Skeletal muscle satellite cell (primary cell): ENCODE measurements at regions not wholly inside any gene's neighbourhood (a gene's known extent, or its start where the extent isn't known, plus 50 kb on each side); places are given as distances from the start of the nearest gene placed in this dataset.
A peak's percentile ranks its signal among the peaks of the same experiment; 100 is the strongest.

ENCODE experiments used
- H3K27me3 ChIP-seq: 2 replicates; pipeline ENCODE4 v1.7.0; 2013; ENCODE audit warnings: low read length; ENCODE audit not compliant: control insufficient read depth, insufficient read depth
- H3K36me3 ChIP-seq: 2 replicates; pipeline ENCODE4 v1.7.0; 2013; ENCODE audit warnings: mild to moderate bottlenecking, control low read depth, low read length; ENCODE audit not compliant: insufficient read depth
- H3K4me1 ChIP-seq: 2 replicates; pipeline ENCODE4 v1.7.0; 2013; ENCODE audit warnings: low read length; ENCODE audit not compliant: control insufficient read depth, insufficient read depth
- H3K4me2 ChIP-seq: 2 replicates; pipeline ENCODE4 v1.7.0; 2013; ENCODE audit warnings: mild to moderate bottlenecking, low read length
- H3K4me3 ChIP-seq: 2 replicates; pipeline ENCODE4 v1.7.0; 2013; ENCODE audit warnings: low read length
- H3K9ac ChIP-seq: 2 replicates; pipeline ENCODE4 v1.7.0; 2013; ENCODE audit warnings: mild to moderate bottlenecking, low read depth, low read length, moderate library complexity
- H3K9me3 ChIP-seq: replicated peaks from 2 replicates; pipeline ENCODE4 v1.7.0; 2013; ENCODE audit warnings: mild to moderate bottlenecking, control low read depth, low read length

DNA sequence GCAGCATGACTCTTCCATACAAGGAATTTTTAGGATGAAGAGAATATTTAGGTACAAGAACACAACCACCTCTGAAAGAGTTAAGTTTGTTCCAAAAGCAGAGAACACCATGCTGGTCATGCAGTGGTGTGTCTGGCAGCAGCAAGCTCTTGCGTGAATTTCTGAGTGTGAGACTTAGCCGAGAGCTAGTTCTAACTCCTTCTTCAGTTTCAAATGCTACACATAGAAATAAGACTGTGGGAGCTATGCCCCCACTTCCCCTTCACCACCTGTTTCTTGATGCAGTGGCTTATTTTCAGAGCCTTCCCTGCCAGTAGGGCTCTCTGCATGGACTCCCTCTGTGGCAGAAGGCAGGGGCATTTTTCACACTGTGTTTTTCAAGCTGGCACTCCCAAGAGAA is 122.9 kb upstream of the ZNF366 start:
- H3K4me1 ChIP-seq = peaks cover 27% of the 10 kb centered on the region
- H3K9me3 ChIP-seq = no peaks in the 10 kb centered on the region
- H3K36me3 ChIP-seq = no peaks in the 10 kb centered on the region
- no peak overlapping the region for H3K4me3 ChIP-seq
- H3K4me2 ChIP-seq = no peak overlapping the region
- no peak overlapping the region for H3K9ac ChIP-seq
- H3K27me3 ChIP-seq = no peaks in the 10 kb centered on the region

DNA sequence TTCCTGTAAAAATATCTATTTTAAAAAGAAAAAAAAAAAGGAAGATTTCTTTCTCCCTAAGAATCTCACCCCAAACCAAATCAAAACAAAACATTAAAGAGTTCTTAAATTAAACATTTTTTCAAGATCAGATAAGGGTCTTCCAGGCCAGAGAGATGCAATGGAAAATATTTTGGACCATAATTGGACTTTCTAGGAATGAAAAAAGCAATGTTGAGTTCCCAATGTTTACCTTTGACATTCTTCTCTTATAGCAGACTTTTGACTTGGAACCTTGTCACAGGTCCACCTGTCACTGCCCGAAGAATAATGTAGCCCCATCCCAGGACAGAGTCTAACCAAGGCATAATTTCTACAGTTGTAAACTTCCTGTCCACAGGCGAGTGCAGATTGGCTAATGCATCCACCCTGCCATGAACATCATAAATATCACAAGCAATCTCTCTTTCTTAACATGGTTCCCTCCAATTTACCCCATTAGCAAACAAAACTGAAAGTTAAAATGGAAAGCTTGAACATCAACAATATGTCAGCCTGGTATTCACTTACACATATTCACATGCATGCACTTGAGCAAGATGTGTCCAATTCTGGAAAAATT is 121.7 kb upstream of the ZNF366 start:
- no peaks in the 10 kb centered on the region for H3K9me3 ChIP-seq
- H3K9ac ChIP-seq = no peak overlapping the region
- no peak overlapping the region for H3K4me2 ChIP-seq
- H3K36me3 ChIP-seq = no peaks in the 10 kb centered on the region
- no peaks in the 10 kb centered on the region for H3K27me3 ChIP-seq
- H3K4me1 ChIP-seq = peaks cover 30% of the 10 kb centered on the region
- H3K4me3 ChIP-seq = no peak overlapping the region

DNA sequence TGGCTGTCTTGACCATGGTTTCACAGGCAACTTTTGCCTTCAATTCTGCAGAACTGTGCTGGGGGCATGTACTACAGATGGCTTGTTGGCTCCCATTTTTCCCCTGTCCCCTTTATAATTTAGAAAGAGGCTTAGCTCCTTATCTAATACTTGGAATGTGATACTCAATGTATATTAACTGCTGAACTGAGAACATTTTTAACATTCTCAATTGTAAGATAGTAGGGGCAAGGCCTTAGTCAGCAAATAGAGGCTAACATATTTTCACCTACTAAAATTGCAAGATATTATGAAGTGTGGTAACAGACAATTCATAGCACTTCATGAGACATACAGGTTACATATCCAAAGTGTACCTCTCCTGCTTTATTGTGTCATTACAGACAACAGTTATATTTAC is 118.1 kb upstream of the ZNF366 start:
- H3K9ac ChIP-seq = peak overlapping the region; percentile 56
- no peaks in the 10 kb centered on the region for H3K36me3 ChIP-seq
- peak overlapping the region; percentile 74 for H3K4me2 ChIP-seq
- no peaks in the 10 kb centered on the region for H3K27me3 ChIP-seq
- H3K4me3 ChIP-seq = peak overlapping the region; percentile 54
- H3K9me3 ChIP-seq = no peaks in the 10 kb centered on the region
- peaks cover 48% of the 10 kb centered on the region for H3K4me1 ChIP-seq

DNA sequence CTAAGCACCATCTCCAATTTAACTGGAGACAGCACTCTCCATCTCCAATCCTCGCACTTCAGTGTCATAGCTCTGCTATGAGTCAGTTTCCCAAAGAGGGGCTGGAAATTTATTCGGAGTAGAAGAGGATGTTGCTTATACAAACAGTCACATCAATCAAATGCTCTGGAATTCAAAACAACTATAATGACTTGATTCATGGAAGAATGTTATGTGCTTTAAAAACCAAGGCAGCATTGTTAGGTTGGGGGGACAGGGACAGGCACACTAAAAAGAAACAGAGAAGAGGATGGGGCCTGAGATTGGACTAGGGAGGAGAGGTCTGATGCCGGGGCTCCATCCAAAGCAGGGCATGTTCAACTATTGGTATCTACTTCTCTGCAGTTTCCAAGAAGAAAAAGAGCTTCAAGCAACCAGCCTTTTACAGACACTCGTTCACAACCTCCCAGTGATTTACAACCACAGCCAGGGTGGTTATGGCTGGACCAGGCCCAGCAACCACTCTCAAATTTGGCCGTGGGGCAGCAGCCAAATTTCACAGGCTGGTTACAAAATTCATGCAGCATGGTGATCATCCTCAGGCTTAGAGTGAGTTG is 117.5 kb upstream of the ZNF366 start:
- H3K36me3 ChIP-seq = no peaks in the 10 kb centered on the region
- no peaks in the 10 kb centered on the region for H3K27me3 ChIP-seq
- peak overlapping the region; percentile 54 for H3K4me3 ChIP-seq
- H3K9me3 ChIP-seq = no peaks in the 10 kb centered on the region
- H3K4me1 ChIP-seq = peaks cover 48% of the 10 kb centered on the region
- H3K9ac ChIP-seq = peak overlapping the region; percentile 56
- H3K4me2 ChIP-seq = peak overlapping the region; percentile 74

DNA sequence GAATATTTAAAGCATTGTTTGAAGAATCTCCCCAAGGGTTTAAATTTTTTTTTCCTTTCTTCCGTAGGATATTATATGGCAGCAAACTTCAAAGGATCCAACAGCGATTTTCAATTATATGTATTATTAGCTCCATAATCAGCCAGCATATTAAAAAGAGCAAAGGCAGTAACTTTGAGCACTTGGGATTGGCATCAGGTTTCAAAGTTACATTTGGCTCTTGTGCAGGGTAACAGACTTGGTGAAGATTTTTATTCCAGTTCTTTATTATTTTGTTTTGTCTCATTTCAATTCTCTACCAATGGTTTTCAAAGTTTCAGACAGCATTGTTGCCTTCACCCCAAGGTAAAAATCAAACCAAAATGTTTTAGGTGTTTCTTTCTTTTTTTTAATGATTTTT is 116.7 kb upstream of the ZNF366 start:
- H3K4me3 ChIP-seq = no peak overlapping the region
- H3K9me3 ChIP-seq = no peaks in the 10 kb centered on the region
- H3K36me3 ChIP-seq = no peaks in the 10 kb centered on the region
- peaks cover 52% of the 10 kb centered on the region for H3K4me1 ChIP-seq
- H3K9ac ChIP-seq = peak overlapping the region; percentile 56
- H3K4me2 ChIP-seq = peak overlapping the region; percentile 74
- no peaks in the 10 kb centered on the region for H3K27me3 ChIP-seq

DNA sequence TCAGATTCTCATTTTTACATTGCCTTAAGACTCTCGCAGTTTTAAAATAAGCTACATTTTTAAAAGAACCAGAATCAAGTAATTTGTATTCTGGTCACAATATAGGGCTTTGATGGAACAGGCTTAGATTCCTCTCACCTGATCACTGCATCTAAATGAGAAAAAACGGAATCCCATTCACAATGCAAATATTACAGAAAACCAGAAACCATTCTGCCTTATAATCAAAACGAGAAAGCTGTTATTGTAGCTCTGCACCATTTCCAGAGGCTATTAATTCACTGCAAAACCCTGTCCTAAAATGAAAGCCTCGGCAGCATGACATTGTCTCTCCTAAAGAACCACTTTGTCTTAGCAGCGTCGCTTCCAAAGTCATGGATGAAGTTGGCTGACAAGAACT is 116.1 kb upstream of the ZNF366 start:
- no peaks in the 10 kb centered on the region for H3K27me3 ChIP-seq
- no peaks in the 10 kb centered on the region for H3K36me3 ChIP-seq
- H3K4me3 ChIP-seq = no peak overlapping the region
- H3K4me1 ChIP-seq = peaks cover 56% of the 10 kb centered on the region
- peak overlapping the region; percentile 74 for H3K4me2 ChIP-seq
- peak overlapping the region; percentile 56 for H3K9ac ChIP-seq
- H3K9me3 ChIP-seq = no peaks in the 10 kb centered on the region

DNA sequence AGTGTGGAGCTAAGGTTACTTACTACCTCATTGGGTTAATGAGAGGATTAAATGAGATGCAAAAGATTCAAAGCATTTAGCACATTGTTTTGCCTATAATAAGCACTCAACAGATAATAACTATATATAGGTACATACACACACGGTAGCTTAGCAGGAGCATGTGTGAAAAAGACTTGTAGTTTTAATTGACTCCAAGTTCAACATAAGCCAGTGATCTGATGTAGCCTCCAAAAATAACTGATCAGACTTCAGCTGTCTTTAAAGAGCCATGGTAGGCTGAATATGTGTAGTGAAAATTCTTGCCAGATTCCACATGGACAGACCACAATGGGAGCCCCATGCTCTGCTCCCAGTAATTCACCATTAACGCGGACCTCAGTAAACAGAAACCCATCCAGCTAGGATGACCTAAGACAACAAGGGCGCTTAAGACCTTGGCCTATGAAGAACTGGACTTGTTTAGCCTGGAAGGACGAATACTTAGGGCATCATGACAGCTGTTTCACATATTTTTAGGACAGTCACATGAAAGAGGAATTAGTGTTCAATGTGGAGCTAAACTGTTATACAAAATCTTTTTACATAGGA is 115.1 kb upstream of the ZNF366 start:
- Histone ChIP-seq H3K4me3 (no peak overlapping the region), H3K4me1 (peaks cover 56% of the 10 kb centered on the region), H3K9me3 (no peaks in the 10 kb centered on the region), H3K27me3 (no peaks in the 10 kb centered on the region), H3K4me2 (no peak overlapping the region), H3K36me3 (no peaks in the 10 kb centered on the region), H3K9ac (no peak overlapping the region)

DNA sequence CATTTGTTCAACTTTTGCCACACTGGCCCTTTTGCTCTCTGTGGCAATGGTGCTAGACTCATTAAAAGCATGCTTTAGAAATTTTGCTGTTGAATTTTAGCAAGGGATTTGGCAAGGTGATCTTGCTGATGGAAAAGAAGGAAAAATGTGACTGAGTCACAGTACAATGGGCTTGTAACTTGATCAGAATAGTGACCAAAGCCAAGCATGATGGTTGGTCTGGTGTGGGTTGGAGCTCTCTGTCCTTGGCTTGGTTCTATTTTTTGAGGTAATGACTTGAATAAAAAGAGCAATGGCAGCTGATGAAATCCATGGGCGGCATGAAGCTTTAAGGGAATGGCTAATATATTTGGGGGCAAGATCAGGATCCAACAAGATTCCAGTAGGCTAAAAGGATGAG is 114.4 kb upstream of the ZNF366 start:
- no peaks in the 10 kb centered on the region for H3K27me3 ChIP-seq
- H3K4me3 ChIP-seq = no peak overlapping the region
- no peak overlapping the region for H3K9ac ChIP-seq
- H3K9me3 ChIP-seq = no peaks in the 10 kb centered on the region
- peaks cover 56% of the 10 kb centered on the region for H3K4me1 ChIP-seq
- no peak overlapping the region for H3K4me2 ChIP-seq
- H3K36me3 ChIP-seq = no peaks in the 10 kb centered on the region

DNA sequence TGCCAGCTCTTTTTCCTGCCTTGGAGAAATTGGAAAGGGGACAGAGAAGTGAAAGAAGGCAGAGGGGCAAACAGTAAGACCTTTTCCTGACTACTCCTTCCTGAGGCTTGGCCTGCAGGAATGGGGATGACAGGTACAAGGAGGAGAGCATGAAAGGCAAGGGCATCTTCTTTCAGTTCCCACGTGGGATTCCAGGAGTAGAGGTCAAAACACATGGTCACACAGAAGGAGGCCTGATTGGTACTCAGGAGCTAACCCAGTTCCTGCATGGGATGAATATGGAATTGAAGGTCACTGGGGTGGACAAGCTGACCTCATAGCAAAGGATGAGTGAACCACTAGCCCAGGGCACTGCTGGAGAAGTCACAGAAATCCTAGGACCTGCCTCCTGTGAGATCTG is 112.5 kb upstream of the ZNF366 start:
- no peak overlapping the region for H3K4me2 ChIP-seq
- H3K4me1 ChIP-seq = peaks cover 45% of the 10 kb centered on the region
- H3K9me3 ChIP-seq = no peaks in the 10 kb centered on the region
- H3K36me3 ChIP-seq = no peaks in the 10 kb centered on the region
- no peaks in the 10 kb centered on the region for H3K27me3 ChIP-seq
- no peak overlapping the region for H3K4me3 ChIP-seq
- H3K9ac ChIP-seq = no peak overlapping the region

DNA sequence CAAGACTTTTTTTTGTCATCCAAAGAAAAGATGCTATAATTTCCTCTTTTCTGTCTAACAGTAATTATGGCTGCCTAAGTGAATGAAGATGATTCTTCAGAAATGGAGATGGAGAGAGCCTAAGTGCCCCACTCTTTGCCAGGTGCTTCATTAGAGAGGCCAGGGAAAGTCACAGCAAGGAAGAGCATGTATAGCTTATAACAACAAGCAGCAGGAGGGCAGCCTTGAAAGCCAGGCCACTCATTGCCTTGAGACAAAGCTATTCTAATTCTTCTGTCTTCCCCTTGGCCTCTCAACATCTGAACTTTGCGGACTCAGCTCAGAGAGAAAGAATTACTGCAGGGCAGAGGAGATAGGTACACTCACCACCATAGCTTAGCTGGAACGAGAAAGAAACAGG is 112.0 kb upstream of the ZNF366 start:
- H3K4me3 ChIP-seq = no peak overlapping the region
- no peaks in the 10 kb centered on the region for H3K27me3 ChIP-seq
- H3K4me2 ChIP-seq = no peak overlapping the region
- H3K36me3 ChIP-seq = no peaks in the 10 kb centered on the region
- no peak overlapping the region for H3K9ac ChIP-seq
- H3K9me3 ChIP-seq = no peaks in the 10 kb centered on the region
- peaks cover 41% of the 10 kb centered on the region for H3K4me1 ChIP-seq

DNA sequence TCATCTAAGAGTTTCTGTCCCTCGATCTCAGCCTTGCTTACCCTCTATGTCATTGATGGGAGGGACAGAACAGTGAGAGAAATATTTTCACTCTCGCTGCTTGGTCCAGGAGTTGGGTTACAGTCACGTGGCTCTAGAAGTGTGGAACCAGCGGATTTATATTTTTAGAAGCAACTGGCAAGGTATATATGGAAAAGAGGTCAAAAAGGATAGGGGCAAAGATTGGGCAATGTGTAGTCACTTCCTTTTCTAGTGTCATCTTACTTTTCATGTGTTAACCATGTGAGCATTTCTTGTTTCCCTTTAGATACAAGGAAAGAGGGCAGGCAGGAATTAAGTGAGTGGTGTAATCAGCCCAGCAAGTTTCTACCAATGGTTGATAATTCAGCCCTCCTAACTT is 111.5 kb upstream of the ZNF366 start:
- H3K9me3 ChIP-seq = no peaks in the 10 kb centered on the region
- no peaks in the 10 kb centered on the region for H3K36me3 ChIP-seq
- peak overlapping the region; percentile 33 for H3K4me2 ChIP-seq
- H3K4me3 ChIP-seq = no peak overlapping the region
- H3K27me3 ChIP-seq = no peaks in the 10 kb centered on the region
- peaks cover 39% of the 10 kb centered on the region for H3K4me1 ChIP-seq
- no peak overlapping the region for H3K9ac ChIP-seq

DNA sequence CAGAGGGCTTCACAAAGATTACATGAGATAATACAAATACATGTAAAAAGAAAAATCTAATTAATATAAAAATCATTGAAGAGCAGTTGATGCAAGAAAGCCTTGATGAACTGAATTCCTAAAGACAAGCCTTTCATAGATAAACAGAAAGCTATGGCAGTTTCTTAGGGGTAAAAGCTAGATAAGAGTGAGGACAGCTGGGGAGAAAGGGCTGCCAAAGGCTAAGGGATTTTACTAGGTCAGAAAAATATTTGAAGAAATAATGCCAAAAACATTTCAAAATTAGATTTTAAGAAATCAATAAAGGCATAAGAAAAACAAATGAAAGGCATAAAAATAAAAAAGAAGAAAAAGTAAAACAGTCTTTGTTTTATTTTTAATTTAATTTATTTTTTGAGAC is 107.9 kb upstream of the ZNF366 start:
- H3K9ac ChIP-seq = no peak overlapping the region
- peaks cover 45% of the 10 kb centered on the region for H3K4me1 ChIP-seq
- H3K36me3 ChIP-seq = no peaks in the 10 kb centered on the region
- no peak overlapping the region for H3K4me3 ChIP-seq
- no peak overlapping the region for H3K4me2 ChIP-seq
- H3K9me3 ChIP-seq = no peaks in the 10 kb centered on the region
- no peaks in the 10 kb centered on the region for H3K27me3 ChIP-seq
